GM18498 (cell line): ENCODE measurements at regions not wholly inside any gene's neighbourhood (a gene's known extent, or its start where the extent isn't known, plus 50 kb on each side); places are given as distances from the start of the nearest gene placed in this dataset.

Source experiments
- ATAC-seq: cut with Tn5 transposase; IDR thresholded peaks from one replicate; pipeline ENCODE4 v1.9.1; 2021; ENCODE audit warnings: mild to moderate bottlenecking, moderate library complexity; ENCODE audit not compliant: unreplicated experiment

DNA sequence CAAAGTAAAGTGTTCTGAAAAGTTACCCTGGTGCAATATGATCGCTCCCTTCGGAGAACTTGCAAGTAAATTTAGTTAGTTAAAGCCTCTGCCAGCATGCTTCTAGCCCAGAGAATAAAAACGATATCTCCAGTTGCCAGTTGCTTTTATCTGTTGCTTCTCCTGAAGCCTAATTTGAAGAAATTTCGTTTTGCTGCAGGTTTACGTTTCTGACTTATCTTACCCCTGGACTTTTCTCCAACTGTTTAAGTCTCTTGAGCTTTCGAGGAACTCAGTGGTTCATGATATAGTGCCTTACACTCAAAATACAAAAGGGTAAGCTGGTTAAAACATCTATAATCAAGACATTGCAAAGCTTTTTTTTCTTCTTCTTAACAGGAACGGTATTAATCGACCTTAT, 131.1 kb downstream of the FAM161A start:
- ATAC-seq: no peak

DNA sequence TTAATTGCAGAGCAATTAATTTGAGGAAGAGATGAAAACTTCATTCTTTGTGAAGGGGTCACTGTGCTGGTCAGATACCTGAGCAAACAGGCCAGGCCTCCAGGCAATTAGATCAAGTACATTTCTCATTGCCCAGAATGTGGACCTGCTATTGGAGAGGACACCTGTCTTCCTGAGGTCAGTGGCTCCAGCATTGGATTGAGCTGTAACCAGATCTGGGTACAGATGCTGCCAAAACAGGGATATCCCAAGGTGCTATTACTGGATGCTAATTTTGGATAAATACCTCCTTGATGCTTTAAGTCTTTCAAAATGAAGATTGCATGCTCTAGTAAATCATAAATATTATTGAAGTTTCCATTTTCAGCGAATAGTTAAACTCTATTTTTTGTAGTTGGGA, 131.5 kb downstream of the FAM161A start:
- ATAC-seq: no peak

DNA sequence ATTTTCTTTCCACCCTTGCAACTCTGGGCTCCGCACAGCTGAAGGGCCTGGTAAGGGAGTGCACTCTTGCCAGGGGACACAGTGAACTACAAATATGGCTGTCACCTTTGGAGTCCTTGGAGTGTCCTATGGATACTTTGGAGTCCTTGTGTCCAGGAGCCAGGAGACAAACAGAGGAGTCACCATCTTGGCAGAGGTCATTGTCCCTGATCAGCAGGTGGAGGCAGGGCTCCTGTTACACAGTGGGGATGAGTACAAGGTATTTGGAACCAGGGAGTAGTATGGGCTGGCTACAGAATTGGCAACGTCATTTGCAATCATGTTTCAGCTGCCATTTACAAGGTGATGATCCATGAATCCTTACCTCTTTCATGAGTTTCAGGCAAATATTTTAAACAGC, 132.5 kb downstream of the FAM161A start:
- ATAC-seq: no peak

DNA sequence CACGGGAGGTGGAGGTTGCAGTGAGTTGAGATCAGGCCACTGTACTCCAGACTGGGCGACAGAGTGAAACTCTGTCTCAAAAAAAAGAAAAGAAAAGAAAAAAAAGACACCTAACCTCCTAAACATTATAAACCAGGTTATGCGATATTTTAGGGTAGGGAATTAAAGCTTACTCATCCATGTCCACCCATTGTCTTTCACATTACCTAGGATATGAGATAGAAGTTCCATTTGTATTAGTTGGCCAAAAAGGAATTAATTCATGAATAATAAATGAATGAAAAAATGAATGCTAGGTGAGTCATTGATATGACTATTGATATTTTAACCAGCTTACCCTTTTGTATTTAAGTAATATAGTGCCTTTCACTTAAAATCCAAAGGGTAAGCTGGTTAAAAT, 132.9 kb downstream of the FAM161A start:
- no peak for ATAC-seq

DNA sequence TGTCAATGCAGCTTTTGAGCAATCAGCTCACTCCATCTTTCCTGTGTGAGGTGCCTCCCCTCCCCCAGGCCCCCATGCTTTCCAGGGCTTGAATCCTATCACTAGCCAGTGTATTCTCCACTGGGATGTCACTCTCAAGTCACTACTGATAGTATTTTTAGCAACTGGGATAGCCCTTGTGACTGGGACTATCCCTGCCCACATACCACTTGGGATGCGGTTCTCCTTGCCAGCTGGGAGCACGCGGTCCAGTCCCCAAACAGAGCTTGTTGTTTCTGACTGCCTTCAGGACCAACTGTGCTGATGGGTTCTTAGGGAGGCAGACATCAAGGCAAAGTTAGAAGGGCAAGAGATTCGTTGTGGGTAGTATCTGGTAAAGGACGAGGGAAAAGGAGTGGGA, 134.9 kb downstream of the FAM161A start:
- no peak for ATAC-seq

DNA sequence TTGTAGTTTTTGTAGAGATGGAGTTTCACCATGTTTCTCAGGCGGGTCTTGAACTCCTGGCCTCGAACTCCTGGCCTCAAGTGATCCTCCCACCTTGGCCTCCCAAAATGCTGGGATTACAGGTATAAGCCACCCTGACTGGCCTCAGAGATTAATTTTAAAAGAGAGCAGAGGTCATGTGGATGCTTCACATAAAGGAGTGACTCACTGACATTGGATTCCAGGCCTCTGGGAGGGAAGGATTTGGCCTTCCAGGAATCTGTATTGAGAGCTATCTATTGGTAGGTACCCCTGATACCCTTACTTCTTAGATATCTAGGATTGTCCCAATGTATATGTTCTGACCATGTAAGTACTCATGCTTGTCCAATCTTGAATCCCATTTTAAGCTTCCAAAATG, 138.4 kb downstream of the FAM161A start:
- no peak for ATAC-seq

DNA sequence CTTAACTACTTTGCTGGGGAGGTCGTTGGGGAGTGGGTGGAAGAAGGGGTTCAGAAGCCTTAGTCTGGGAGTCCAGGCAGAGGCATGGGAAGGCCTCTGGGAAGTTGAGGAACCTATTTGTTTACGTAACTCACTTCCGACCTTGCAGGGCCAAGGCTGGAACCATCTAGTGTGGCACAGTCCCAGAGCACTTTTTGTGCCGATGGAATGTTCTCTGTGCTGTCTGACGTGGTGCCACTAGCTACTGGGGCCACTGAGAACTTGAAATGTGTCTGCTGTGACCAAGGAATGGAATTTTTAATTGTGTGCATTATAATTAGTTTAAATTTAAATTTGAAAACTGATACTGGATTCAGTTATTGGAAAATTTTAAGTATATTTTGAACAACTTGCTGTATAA, 139.7 kb downstream of the FAM161A start:
- ATAC-seq: no peak

DNA sequence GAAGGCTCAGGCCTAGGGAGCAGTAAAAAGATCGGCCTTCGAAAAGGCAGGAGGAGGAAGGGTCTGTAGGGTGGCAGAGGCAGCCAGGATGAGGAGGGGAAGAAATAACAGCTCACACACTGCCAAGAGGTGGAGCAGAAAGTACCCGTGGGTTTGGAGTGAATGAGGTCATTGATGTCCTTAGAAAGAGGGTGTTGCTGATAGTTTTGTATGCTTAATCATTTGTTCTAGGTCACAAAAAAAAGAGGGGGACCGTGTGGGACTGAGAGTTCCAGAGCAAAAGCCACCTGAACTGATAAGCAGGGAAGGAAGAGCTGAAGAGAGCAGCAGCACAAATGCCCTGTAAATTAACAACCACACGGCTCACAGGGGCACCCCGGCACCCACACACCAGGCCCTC, 140.4 kb downstream of the FAM161A start:
- no peak for ATAC-seq

DNA sequence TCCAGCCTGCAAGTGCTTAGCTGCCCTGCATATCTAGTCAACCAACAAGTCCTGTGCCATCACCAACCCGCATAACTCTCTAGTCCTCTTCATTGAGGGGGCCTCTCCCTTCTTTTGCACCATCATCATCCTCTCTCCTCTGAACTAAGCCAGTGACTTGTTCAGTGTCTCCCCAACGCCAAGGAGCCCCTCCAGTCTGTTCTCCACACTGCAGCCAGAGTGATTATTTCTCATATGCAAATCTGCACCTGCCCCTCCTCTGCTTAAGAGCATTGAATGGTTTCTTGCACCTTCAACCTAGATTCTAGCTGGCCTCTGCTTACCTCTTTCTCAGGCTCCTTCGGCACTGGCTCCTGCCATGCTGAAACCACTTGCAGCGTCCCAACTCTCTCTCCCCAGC, 141.8 kb downstream of the FAM161A start:
- ATAC-seq: no peak

DNA sequence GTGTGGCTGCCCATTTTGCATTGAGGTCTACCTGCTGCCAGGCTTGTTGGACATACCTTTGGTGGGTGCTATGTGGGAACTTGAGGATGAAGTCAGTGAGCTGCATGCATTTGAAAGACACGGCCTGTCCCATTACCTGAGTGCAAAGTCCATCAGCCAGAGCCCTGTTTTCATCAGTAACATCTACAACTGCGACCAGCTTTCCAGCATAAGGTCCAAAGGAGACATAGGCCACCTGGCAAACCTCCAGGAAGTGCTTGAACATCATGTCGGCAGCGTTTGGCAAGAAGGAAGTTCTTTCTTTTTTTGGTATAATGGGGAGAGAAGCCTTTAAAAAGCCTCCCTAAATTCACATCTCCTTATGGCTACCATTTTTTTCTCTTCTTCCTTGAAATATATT, 143.1 kb downstream of the FAM161A start:
- ATAC-seq: no peak

DNA sequence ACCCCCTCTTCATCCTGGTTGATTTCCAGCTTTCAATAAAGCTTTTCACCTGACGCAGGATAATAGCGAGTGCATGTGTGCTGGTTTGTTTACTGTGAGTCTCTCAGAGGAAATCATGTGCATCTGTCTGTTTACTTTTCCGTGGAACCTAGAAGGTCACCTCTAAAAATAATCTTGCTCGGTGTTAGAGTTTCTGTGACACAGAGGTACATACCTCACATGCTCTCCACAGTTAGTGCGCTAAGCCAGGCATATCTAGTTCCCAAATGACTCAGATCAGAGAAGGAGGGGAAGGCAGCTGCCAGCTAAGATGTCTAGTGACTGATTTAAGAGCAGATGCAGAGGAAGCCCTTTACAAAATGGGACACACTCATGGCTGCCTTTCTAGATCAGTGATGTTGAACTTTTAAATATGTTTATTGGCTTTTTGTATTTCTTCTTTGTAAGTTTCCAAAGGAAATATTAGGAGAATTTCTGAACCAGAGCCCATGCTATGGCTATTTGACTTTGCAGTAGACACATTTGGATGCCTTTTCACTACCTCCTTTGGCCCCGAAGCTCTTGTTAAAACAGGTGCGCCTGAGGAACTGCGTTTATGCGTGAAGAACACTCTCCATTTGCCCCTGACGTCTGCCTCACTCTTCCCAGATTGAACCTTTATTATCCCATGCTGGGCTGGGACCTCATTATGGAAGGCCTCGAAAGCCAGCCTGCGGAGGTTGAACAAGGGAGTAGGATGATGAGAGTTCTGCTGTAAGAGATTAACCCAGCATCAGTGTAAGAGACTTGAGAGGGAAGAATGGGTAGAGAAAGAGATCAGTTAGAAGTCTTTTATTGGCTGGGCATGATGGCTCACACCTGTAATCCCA, 145.6 kb downstream of the FAM161A start:
- ATAC-seq: peak; percentile 99

DNA sequence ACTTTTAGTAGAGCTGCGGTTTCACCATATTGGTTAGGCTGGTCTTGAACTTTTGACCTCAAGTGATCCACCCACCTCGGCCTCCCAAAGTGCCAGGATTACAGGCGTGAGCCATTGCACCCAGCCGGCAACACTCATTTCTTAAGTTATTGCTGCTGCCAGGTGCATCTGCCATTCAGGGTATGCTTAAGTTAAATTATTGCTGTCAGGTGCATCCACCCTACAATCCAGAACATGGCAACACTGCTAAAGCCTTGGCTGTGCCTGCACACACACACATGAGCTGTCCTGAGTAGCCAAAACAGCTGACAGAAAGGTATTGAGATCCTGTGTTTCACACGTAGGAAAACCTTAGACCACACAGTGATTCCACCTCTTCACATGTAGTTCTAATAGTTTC, 148.2 kb downstream of the FAM161A start:
- ATAC-seq: no peak

DNA sequence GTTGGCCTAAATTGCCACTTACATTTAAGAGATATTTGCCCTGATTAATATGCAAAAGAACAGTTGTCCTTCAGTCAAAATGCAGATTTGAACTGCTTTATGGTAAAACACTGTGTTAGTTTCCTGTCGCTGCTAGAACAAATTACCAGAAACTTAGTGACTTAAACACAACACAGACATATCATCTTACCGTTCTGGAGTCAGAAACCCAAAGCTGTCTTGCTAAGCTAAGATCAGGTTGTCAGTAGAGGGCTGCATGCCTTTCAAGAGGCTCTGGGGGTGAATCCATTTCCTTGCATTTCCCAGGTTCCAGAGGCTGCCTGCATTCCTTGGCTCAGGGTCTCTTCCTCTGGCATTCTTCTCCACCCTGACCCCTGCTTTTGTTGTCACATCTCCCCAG, 149.5 kb downstream of the FAM161A start:
- no peak for ATAC-seq

DNA sequence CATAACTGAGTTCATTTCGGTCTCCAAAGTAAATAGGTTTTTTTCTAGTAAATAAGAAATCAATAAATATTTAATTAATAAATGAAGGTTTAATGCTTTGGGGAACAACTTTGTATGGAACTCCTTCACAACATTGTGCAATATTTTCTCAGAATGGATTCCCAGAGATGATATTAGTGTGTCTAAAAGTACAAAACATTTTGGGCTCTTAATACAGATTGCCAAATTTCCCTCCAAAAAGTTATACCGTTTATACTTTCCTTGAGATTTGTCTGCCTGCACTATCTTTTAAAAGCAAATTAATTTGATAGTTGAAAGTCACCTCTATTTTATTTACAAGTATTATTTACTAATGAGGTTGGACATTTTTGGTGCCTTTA, 151.8 kb downstream of the FAM161A start:
- ATAC-seq: no peak

DNA sequence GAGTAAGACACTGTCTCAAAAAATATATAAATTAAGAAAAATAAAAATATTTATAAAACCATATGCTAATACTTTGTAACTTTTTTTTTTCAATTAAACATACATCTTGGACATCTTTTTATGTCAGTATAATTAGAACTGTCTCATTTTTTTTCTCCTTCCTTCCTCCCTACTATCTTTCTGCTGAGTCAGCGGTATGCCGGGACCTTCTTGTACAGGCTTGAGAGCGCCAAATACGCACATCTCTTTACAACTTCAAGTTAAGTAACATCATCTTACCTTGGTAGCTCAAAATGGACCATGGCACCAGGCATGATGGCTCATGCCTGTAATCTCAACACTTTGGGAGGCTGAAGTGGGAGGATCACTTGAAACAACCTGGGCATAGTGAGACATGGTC, 153.4 kb downstream of the FAM161A start:
- ATAC-seq: no peak

DNA sequence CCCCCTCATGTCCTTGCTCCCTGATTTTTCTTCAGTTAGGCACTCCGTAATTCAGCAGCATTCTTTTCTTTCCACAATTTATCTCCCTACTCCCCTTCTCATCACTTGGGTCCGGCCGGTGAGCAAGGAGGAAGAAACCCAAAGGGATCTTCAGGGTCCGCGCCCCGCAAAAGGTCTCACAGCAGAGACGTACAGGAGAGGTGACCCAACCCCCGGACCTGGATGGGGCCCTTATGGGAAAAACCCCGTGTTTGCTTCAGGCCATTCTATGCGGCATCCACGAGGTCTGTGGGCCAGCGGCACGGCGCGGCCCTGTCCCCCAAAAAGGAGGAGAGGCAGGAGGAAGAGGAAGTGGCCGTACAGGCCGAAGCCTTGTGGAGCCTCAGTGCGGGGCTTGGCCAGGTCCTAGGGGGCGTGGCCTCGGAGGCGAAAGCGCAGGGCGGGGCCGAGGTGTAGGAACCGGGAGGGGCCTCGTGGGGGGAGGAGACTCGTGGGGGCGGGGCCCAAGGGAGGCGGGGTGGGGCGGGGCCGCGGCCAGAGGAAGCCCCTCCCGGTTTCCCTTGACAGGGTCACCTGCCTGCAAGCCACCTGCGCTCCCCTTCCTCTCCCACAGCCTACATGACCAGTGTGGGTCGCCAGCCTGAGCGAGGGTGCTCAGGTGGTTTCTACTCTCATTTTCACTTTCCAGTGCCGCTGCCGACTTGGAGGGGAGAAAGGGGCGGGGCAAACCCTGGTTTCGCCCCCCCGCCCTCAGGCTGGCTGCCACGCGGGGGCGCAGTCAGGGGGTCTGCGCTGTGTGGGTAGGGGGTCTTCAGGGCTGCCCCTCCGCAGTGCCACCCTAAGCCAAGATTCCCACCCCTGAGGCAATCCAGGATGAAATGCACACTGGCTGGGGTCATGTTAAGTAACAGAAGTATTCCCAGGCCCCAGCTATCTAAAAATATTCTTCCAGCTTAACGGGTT, 156.4 kb upstream of the XPO1 start:
- ATAC-seq: peak; percentile 96

DNA sequence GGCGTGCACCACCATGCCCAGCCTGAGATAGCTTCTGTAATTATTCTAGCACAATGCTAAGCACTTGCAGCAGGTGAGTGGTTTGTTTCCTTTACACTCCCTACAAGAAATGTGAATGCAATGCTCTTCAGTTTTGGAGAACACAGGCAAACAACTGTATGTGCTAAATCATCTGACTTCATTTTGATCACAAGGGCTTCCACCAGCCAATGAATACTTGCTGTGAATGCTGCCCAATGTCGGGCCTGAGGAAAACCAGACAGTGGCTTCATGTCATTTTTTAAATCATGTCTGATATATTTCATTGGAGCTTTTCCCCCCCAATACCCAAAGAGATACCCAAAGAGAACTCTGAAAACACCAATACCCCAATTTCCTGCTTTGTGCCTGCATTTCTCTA, 155.6 kb upstream of the XPO1 start:
- no peak for ATAC-seq

DNA sequence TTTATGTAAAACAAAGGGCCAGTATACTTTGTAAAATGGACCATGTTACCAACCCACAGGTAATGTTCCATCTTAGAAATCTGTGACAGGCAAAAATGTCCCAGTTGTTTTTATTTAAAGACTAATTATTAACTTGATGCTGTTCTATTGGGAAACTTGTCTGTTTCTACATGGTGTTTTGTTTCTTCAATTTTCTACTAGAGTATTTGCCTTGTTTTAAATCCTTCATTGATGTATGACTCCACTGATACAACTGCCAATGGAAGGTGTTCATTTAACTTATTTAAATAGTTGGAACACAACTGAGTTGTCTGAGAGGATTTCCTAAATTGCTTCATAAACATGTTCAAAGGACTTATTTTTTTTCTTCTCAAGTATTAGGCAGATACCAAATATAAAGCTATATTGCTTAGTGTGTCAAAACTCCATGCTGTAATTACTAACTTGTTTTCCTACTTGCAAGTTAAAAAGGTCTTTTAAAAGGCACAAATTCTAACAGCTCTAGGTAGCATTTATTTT, 152.0 kb upstream of the XPO1 start:
- ATAC-seq: no peak

DNA sequence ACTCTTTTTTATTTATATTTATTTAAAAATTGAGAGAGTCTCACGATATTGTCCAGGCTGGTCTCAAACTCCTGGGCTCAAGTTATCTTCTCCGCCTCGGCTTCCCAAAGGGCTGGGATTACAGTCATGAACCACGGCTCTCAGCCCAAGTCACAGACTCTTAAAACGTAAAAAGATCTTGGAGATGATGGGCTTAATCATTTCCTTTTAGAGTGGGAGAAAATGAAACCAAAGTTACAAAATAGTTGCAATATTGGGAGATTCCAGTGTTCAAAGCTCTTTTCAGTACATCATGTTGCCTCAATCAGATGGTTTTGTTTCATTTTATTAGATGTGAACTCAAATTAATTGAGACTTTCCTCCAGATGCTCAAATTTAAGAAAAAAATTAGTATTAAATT, 151.4 kb upstream of the XPO1 start:
- ATAC-seq: no peak

DNA sequence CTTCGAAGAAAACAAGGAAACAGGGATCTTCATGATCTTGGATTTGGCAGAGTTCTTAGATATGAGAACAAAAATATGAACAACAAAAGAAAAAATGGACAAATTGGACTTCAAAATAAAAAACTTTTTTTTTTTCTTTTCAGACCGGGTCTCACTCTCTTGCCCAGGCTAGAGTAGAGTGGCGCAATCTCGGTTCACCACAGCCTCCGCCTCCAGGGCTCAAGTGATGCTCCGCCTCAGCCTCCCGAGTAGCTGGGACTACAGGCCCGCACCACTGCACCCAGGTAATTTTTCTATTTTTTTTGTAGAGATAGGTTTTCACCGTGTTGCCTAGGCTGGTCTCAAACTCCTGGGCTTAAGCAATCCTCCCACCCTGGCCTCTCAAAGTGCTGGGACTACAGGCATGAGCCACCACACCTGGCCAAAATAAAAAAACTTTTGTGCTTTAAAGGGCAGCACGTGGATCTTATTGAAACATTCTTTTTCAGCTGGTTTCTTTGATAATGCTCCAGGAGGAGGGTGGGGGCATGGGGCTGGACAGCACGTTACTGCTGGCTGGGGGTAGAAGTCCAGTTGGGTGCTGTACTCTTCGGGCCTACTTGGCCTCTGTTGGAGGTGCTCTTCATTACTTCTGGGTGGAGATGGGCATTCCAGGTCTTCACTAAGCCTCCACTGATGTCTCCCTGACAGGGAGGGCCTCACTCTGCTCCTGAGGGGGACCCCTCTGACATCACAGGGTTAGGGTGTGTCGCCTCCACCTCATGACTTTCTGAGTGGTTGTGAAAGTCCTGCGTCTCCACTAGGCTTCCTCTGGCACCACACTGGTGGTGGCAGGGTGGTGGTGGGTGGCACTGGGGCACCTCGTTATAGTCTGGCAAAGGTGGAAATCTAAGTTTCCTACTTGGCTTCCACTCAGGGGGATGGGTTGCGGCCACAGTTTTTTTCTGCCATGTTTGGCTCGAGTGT, 150.5 kb upstream of the XPO1 start:
- ATAC-seq: no peak

DNA sequence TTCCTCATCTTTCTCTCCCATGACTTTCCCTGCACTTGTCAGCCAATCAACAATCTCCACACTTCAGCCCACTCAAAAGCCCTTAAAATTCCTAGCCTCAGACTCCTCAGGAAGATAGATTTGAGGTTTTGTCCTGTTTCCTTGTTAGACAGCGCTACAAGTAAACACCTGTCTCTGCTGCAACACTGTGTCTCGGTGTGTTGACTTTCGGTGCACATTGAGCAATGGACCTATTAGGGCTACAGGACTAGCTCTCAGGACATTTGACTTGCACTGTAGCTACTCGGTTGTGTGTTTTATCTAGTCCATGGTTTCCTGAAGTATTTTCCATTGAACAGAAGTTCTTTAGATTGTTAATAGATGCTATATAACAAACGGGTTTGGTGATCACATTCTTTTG, 140.9 kb upstream of the XPO1 start:
- ATAC-seq: no peak
